Bronchial epithelial cell (primary cell): ENCODE measurements at regions not wholly inside any gene's neighbourhood (a gene's known extent, or its start where the extent isn't known, plus 50 kb on each side); places are given as distances from the start of the nearest gene placed in this dataset.
A peak's percentile ranks its signal among the peaks of the same experiment; 100 is the strongest.

Experiments
- DNase-seq: peaks from one replicate; pipeline ENCODE4 v3.0.0-alpha.2; 2010; ENCODE audit warnings: low read depth
- FAIRE-seq: peaks from 2 replicates; lab custom pipeline; 2011; peaks lifted over from hg19 to GRCh38; lab: Jason Lieb, UNC
- H3K27me3 ChIP-seq: 2 replicates; pipeline ENCODE4 v1.5.1; 2011; ENCODE audit warnings: low read length; ENCODE audit not compliant: control insufficient read depth, insufficient read depth
- H3K36me3 ChIP-seq: 2 replicates; pipeline ENCODE4 v1.5.1; 2011; ENCODE audit warnings: low read length; ENCODE audit not compliant: control insufficient read depth, insufficient read depth
- H3K4me3 ChIP-seq: 2 replicates; pipeline ENCODE4 v1.5.1; 2011; ENCODE audit warnings: mild to moderate bottlenecking, low read depth, low read length, control low read depth
- CTCF ChIP-seq: IDR thresholded peaks from 2 replicates; pipeline ENCODE4 v1.5.1; 2011; ENCODE audit warnings: mild to moderate bottlenecking, moderate library complexity, low read length, control low read depth, inconsistent platforms; ENCODE audit not compliant: insufficient read depth, severe bottlenecking

- Histone ChIP-seq H3K36me3 (no peaks in the 10 kb centered on the region), H3K27me3 (no peaks in the 10 kb centered on the region), H3K4me3 (no peak overlapping the region)
- FAIRE-seq (no peak), DNase-seq (no peak)
- no peak for TF ChIP-seq CTCF
Measured at GRCh38 chrX:134738986-134739740, 57.8 kb downstream of the PABIR2 start.

- TF ChIP-seq CTCF: no peak
- Histone ChIP-seq H3K27me3 (no peaks in the 10 kb centered on the region), H3K4me3 (no peak overlapping the region), H3K36me3 (no peaks in the 10 kb centered on the region)
- DNase-seq (no peak), FAIRE-seq (no peak)
Measured at GRCh38 chrX:134738445-134738844, 58.6 kb downstream of the PABIR2 start.

- no peaks in the 10 kb centered on the region for H3K36me3 ChIP-seq
- H3K27me3 ChIP-seq: no peaks in the 10 kb centered on the region
- no peak overlapping the region for H3K4me3 ChIP-seq
- no peak for DNase-seq
- no peak for TF ChIP-seq CTCF
- peak; percentile 36 for FAIRE-seq
Measured at GRCh38 chrX:134737721-134738369, 59.2 kb downstream of the PABIR2 start.

- TF ChIP-seq CTCF: no peak
- H3K4me3 ChIP-seq: no peak overlapping the region
- no peaks in the 10 kb centered on the region for H3K36me3 ChIP-seq
- no peaks in the 10 kb centered on the region for H3K27me3 ChIP-seq
- FAIRE-seq: no peak
- DNase-seq: no peak
Measured at GRCh38 chrX:134737061-134737460, 59.9 kb downstream of the PABIR2 start.

- no peak for TF ChIP-seq CTCF
- DNase-seq (no peak), FAIRE-seq (no peak)
- no peaks in the 10 kb centered on the region for H3K27me3 ChIP-seq
- no peaks in the 10 kb centered on the region for H3K36me3 ChIP-seq
- no peak overlapping the region for H3K4me3 ChIP-seq
Measured at GRCh38 chrX:134736356-134736755, 60.6 kb downstream of the PABIR2 start.
